DOHH2 (cell line): ENCODE measurements at regions not wholly inside any gene's neighbourhood (a gene's known extent, or its start where the extent isn't known, plus 50 kb on each side); places are given as distances from the start of the nearest gene placed in this dataset.
"Not testable (repeated sequence)": the region's sequence is repeated elsewhere in the genome, so short reads cannot be mapped to it uniquely, and the experiment has no call there.

ENCODE experiments used
- H3F3A ChIP-seq: fragments of 200-600 bp; sonication (generic), shearing (Covaris generic); 2 replicates; pipeline ENCODE4 v1.6.0; 2016; ENCODE audit warnings: antibody characterized with exemption, mild to moderate bottlenecking; ENCODE audit not compliant: control insufficient read depth, insufficient read depth
- H3K27ac ChIP-seq: fragments of 200-600 bp; sonication (generic); 2 replicates; pipeline ENCODE4 v1.5.1; 2014; ENCODE audit warnings: low read depth, mild to moderate bottlenecking, low read length, moderate library complexity
- H3K27me3 ChIP-seq: fragments of 200-600 bp; sonication (generic); 2 replicates; pipeline ENCODE4 v1.6.1; 2014; ENCODE audit warnings: mild to moderate bottlenecking, low read length, mixed read lengths; ENCODE audit not compliant: control insufficient read depth
- H3K36me3 ChIP-seq: fragments of 200-600 bp; sonication (generic); 2 replicates; pipeline ENCODE4 v1.6.1; 2014; ENCODE audit warnings: mild to moderate bottlenecking, low read length, moderate library complexity, mixed read lengths; ENCODE audit not compliant: control insufficient read depth
- H3K4me1 ChIP-seq: fragments of 200-600 bp; sonication (generic); 2 replicates; pipeline ENCODE4 v1.6.1; 2014; ENCODE audit warnings: mild to moderate bottlenecking, low read length, mixed read lengths; ENCODE audit not compliant: control insufficient read depth
- H3K4me2 ChIP-seq: fragments of 200-600 bp; sonication (generic); 2 replicates; pipeline ENCODE4 v1.6.0; 2014; ENCODE audit warnings: mild to moderate bottlenecking, low read length, moderate library complexity
- H3K4me3 ChIP-seq: fragments of 200-600 bp; sonication (generic); 2 replicates; pipeline ENCODE4 v1.5.1; 2014; ENCODE audit warnings: mild to moderate bottlenecking, low read length, mixed read lengths
- H3K79me2 ChIP-seq: fragments of 200-600 bp; sonication (generic); 2 replicates; pipeline ENCODE4 v1.6.1; 2014; ENCODE audit warnings: mild to moderate bottlenecking, low read length, mixed read lengths; ENCODE audit not compliant: control insufficient read depth
- H3K9me2 ChIP-seq: fragments of 200-600 bp; sonication (generic); replicated peaks from 2 replicates; pipeline ENCODE4 v1.6.1; 2014; ENCODE audit warnings: mild to moderate bottlenecking, low read length, mixed read lengths; ENCODE audit not compliant: control insufficient read depth
- H3K9me3 ChIP-seq: fragments of 200-600 bp; sonication (generic); 2 replicates; pipeline ENCODE4 v1.6.1; 2014; ENCODE audit warnings: antibody characterized with exemption, low read length, mixed read lengths; ENCODE audit not compliant: control insufficient read depth, insufficient read depth
- H4K20me1 ChIP-seq: fragments of 200-600 bp; sonication (generic); 2 replicates; pipeline ENCODE4 v1.6.0; 2014; ENCODE audit warnings: low read depth, mild to moderate bottlenecking, antibody characterized with exemption, low read length, moderate library complexity; ENCODE audit not compliant: control insufficient read depth, insufficient read depth
- EZH2phosphoT487 ChIP-seq: fragments of 200-600 bp; sonication (generic); IDR thresholded peaks from 2 replicates; pipeline ENCODE4 v1.6.1; 2017; ENCODE audit warnings: borderline replicate concordance, mild to moderate bottlenecking, antibody characterized with exemption, low read length, moderate library complexity, mixed read lengths
- TF ChIP-seq, protein P1 (sequence below): fragments of 200-600 bp; sonication (generic); IDR thresholded peaks from one replicate; pipeline ENCODE4 v1.5.1; 2014; ENCODE audit warnings: antibody characterized with exemption, mild to moderate bottlenecking, low read depth, low read length; ENCODE audit not compliant: poor library complexity, severe bottlenecking

DNA sequence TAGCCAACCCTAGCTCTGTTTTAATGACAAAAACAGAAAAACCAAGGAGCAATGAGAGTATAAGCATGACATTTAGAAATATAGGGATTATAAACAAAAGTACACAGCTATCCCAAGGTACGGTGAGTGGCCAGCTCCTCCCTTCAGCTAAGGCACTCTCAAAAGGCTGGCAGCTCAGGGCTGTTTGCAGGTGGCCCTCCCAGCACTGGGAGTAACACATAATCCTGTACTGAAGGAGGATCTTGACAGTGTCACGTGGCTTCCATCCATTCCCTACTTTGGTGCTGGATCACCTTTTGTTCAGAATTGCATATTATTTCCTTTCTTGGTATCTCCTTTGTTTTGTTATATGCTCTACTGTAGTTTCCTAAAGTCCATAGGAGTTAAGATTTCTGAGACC lies 500.8 kb downstream of the KCNJ18 start:
- Histone ChIP-seq H3K4me2 (no peak overlapping the region), H3K27ac (no peak overlapping the region), H3K9me3 (no peaks in the 10 kb centered on the region), H3F3A (no peaks in the 10 kb centered on the region), H3K4me3 (no peak overlapping the region), H3K36me3 (no peaks in the 10 kb centered on the region), H3K9me2 (no peaks in the 10 kb centered on the region), H3K27me3 (no peaks in the 10 kb centered on the region), H4K20me1 (no peaks in the 10 kb centered on the region), H3K79me2 (no peaks in the 10 kb centered on the region), H3K4me1 (no peaks in the 10 kb centered on the region)
- TF ChIP-seq, protein P1, sequence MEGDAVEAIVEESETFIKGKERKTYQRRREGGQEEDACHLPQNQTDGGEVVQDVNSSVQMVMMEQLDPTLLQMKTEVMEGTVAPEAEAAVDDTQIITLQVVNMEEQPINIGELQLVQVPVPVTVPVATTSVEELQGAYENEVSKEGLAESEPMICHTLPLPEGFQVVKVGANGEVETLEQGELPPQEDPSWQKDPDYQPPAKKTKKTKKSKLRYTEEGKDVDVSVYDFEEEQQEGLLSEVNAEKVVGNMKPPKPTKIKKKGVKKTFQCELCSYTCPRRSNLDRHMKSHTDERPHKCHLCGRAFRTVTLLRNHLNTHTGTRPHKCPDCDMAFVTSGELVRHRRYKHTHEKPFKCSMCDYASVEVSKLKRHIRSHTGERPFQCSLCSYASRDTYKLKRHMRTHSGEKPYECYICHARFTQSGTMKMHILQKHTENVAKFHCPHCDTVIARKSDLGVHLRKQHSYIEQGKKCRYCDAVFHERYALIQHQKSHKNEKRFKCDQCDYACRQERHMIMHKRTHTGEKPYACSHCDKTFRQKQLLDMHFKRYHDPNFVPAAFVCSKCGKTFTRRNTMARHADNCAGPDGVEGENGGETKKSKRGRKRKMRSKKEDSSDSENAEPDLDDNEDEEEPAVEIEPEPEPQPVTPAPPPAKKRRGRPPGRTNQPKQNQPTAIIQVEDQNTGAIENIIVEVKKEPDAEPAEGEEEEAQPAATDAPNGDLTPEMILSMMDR, result no peak
- no peak for TF ChIP-seq EZH2phosphoT487

DNA sequence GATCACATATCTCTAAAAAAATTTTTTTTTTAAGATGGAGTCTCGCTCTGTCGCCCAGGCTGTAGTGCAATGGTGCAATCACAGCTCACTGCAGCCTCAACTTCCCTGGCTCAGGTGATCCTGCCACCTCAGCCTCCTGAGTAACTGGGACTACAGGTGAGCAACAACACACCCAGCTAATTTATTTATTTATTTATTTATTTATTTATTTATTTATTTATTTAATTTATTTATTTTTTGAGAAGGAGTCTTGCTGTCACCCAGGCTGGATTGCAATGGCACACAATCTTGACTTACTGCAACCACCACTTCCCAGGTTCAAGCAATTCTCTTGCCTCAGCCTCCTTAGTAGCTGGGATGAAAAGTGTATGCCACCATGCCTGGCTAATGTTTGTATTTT lies 507.9 kb downstream of the KCNJ18 start:
- H3K9me2 ChIP-seq, H3K27ac ChIP-seq, H3K4me1 ChIP-seq, H4K20me1 ChIP-seq, H3F3A ChIP-seq, H3K9me3 ChIP-seq, H3K4me3 ChIP-seq, H3K27me3 ChIP-seq, H3K4me2 ChIP-seq, H3K36me3 ChIP-seq, H3K79me2 ChIP-seq: not testable (repeated sequence)

DNA sequence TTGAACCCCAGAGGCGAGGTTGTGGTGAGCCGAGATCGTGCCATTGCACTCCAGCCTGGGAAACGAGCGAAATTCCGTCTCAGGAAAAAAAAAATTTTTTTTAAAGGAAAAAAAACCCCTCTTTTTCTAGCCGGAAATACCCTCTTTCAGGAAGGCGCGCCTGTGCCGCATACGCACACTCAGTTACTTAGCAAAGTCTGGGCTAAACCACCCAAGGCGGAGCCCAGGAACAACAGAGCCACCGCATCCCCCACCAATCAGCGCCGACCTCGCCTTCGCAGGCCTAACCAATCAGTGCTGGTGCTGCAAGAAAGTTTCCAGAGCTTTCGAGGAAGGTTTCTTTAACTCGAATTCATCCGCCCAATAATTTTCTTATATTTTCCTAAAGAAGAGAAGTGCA lies 510.4 kb downstream of the KCNJ18 start:
- Histone ChIP-seq H3K36me3 (no peaks in the 10 kb centered on the region), H3K4me2 (no peak overlapping the region), H3K4me3 (no peak overlapping the region), H3K27ac (no peak overlapping the region), H3K4me1 (no peaks in the 10 kb centered on the region), H4K20me1 (no peaks in the 10 kb centered on the region), H3K27me3 (no peaks in the 10 kb centered on the region), H3F3A (no peaks in the 10 kb centered on the region), H3K79me2 (no peaks in the 10 kb centered on the region), H3K9me3 (no peaks in the 10 kb centered on the region), H3K9me2 (no peaks in the 10 kb centered on the region)
- no peak for TF ChIP-seq EZH2phosphoT487
- TF ChIP-seq, protein P1, result no peak

DNA sequence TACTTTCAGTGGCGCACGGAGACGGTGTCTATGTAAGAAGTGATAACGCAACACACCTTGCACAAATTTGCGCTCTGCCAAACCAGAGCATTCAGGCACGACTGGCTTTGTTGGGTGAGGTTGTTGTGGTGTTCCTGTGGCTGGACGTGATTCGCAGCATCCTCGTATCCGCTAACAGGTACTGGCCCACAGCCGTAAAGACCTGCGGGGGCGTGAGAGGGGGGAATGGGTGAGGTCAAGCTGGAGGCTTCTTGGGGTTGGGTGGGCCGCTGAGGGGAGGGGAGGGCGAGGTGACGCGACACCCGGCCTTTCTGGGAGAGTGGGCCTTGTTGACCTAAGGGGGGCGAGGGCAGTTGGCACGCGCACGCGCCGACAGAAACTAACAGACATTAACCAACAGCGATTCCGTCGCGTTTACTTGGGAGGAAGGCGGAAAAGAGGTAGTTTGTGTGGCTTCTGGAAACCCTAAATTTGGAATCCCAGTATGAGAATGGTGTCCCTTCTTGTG lies 510.9 kb downstream of the KCNJ18 start:
- Histone ChIP-seq H3K27me3 (no peaks in the 10 kb centered on the region), H3K27ac (no peak overlapping the region), H3K9me3 (no peaks in the 10 kb centered on the region), H3K4me3 (no peak overlapping the region), H3K9me2 (no peaks in the 10 kb centered on the region), H3F3A (no peaks in the 10 kb centered on the region), H3K4me1 (no peaks in the 10 kb centered on the region), H4K20me1 (no peaks in the 10 kb centered on the region), H3K36me3 (no peaks in the 10 kb centered on the region), H3K79me2 (no peaks in the 10 kb centered on the region), H3K4me2 (no peak overlapping the region)
- TF ChIP-seq, protein P1, result no peak
- TF ChIP-seq EZH2phosphoT487, result no peak

DNA sequence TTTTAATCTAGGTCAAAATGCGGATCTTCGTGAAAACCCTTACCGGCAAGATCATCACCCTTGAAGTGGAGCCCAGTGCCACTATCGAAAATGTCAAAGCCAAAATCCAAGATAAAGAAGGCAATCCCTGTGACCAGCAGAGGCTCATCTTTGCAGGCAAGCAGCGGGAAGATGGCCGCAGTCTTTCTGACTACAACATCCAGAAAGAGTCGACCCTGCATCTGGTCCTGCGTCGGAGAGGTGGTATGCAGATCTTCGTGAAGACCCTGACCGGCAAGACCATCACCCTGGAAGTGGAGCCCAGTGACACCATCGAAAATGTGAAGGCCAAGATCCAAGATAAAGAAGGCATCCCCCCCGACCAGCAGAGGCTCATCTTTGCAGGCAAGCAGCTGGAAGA lies 511.8 kb downstream of the KCNJ18 start:
- not testable (repeated sequence) for H3F3A ChIP-seq, H3K36me3 ChIP-seq, H3K79me2 ChIP-seq, H3K27me3 ChIP-seq, H3K9me2 ChIP-seq, H3K27ac ChIP-seq, H4K20me1 ChIP-seq, H3K4me3 ChIP-seq, H3K4me1 ChIP-seq, H3K9me3 ChIP-seq, H3K4me2 ChIP-seq

DNA sequence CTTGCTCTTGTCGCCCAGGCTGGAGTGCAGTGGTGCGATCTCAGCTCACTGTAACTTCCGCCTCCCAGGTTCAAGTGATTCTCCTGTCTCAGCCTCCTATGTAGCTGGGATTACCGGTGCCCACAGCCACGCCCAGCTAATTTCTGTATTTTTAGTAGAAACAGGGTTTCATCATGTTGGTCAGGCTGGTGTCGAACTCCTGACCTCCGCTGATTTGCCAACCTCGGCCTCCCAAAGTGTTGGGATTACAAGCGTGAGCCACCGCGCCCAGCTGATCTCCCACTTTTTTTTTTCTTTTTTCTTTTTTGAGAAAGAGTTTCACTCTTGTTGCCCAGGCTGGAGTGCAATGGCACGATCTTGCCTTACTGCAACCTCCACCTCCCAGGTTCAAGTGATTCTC lies 517.9 kb downstream of the KCNJ18 start:
- not testable (repeated sequence) for H3K79me2 ChIP-seq, H3K4me2 ChIP-seq, H3K9me2 ChIP-seq, H4K20me1 ChIP-seq, H3K27me3 ChIP-seq, H3K27ac ChIP-seq, H3K4me3 ChIP-seq, H3K36me3 ChIP-seq, H3K4me1 ChIP-seq, H3F3A ChIP-seq, H3K9me3 ChIP-seq
